GM21723 (cell line): ENCODE measurements at regions not wholly inside any gene's neighbourhood (a gene's known extent, or its start where the extent isn't known, plus 50 kb on each side); places are given as distances from the start of the nearest gene placed in this dataset.
"Not testable (repeated sequence)": the region's sequence is repeated elsewhere in the genome, so short reads cannot be mapped to it uniquely, and the experiment has no call there.

Experiments
- ATAC-seq: cut with Tn5 transposase; IDR thresholded peaks from one replicate; pipeline ENCODE4 v1.9.1; 2021; ENCODE audit warnings: mild to moderate bottlenecking, moderate library complexity; ENCODE audit not compliant: unreplicated experiment

- ATAC-seq: no peak
Observed at GRCh38 chr6:40705354-40705753, 118.2 kb upstream of the LRFN2 start.

DNA sequence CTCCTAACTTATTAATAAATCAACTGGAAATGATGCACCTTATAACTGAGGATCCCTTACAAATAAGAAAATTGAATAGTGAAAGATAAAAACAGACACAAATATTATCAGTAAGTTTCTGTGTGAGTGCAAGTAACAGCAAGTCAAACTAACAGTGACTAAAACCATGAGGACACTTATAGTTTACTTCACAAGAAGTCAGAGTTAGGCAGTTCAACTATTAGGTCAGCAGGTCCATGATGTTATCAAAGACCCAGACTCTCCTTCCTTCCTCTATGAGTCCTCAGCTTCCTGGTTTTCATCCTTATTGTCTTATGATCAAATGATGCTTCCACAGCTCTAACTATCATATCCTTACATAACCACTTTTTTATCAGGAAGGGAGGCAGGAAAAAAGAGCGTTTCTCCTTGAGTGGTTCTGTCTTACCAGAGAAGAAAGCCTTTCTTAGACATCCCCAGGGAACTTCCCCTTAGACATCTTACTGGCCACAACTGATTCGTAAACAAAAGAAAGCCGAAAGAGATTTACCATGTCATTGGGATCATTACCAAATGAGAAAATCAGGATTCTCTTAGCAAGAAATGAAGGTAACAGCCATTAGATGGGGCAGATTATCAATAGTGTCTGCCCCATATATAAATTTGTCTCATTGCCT, 114.3 kb upstream of the LRFN2 start:
- no peak for ATAC-seq

DNA sequence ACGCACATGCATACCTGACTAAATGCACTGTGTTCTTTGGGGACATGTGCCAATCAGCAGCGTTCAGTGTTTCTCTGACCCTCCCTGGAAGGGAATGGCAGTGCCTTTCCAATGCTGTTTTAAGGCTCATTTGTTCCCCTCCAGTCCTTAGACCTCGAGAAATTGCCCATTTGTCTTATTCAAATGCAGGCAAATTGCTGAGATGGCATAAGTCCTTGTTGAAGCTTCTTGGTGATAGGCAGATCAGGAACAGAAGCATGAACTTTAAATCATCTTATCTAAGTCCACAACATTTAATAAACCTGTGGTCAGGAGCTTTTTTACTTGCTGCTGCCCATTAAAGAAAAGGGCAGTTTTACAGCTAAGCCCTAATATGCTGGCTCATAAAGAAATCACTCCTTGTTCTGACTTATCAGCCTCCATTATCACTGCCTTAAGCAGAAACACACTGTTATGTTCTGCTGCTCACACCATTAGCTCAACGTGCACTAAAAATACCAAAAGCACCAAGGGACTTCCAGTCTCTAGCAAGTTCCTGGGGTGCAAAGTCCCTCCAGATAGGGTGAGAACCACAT, 112.9 kb upstream of the LRFN2 start:
- no peak for ATAC-seq

GRCh38 chr6:40695750-40696415, 108.7 kb upstream of the LRFN2 start:
- no peak for ATAC-seq

DNA sequence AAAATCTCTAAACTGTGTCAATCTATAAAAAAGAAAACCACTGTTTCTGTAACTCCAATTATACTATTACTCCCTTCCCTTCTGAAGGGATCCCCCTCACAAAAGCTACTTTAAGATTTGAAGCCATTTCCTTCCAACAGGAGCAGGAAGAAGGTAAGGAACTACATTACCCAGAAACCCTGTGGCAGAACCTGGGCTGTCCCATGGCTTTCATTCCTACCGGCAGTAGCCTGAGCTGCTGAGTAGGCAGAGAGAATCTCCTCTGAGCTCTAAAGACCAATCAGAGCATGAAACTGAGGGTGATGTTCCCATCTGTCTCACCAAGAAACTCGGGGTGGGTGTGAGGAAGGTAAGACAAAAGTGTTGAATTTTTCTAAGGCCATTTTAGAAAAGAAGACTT, 108.0 kb upstream of the LRFN2 start:
- no peak for ATAC-seq

DNA sequence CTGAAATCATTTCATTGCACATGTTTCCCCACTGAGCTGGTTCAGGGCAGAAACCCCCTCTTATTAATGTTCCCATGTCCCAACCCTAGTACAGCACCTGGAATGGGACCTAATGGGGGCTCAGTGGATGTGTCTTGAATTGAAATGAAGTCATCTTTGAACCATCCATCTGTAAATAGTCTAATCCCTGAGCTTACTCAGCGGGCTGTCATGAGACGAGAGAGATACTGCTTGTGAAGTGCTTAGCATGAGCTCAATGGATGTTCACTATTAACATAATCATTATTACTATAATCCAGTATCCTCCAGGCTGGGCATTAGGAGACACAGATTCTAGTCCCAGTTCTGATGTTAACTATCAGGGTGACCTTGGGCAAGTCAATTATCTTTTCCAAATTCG, 106.6 kb upstream of the LRFN2 start:
- ATAC-seq: no peak

- ATAC-seq: no peak
Observed at GRCh38 chr6:40692337-40692736, 105.2 kb upstream of the LRFN2 start.

GRCh38 chr6:40689185-40689584, 102.0 kb upstream of the LRFN2 start:
- no peak for ATAC-seq

DNA sequence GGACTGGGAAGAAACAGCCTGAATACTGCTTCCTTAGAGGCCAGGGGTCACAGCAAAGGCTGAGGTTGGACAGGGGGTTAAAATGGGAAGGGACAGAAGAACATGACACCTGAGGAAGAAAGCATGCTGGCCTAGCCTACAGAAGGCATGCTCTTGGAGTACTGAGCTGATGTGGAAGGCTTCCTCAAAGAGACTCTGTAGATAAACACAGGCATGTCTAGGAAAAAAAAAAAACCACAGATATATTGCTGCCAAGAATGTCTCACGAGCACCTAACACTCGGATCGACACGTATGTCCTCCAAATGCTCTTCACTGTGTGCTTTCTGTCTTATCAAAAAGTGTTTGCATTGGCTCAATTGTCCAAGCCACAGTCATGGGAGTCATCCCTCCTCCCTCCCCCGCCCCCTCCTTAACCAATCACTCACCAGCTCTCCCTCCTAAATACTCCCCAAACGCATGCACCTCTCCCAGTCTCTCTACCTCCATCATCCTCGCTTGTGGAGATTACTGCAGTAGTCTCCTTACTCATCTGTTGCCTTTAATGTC, 101.1 kb upstream of the LRFN2 start:
- no peak for ATAC-seq

DNA sequence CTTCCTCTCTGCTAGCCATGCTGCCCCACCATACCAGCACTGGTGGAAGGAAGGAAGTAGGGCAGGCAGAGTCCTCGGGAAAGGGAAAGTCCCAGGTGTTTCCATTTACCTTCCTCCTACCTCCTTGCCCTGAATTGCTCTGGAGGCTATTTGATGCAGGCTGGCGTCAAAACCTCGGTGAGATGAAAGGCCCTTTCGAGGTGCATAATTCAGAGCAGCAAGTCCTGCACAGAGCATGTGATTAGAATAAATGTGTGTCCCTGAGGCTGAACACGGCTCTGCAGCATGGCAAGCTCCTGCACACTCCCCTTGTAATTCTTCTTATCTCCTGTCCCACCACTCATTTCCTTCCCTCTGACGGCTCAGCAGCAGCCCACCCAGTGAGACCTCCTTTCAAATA, 98.7 kb upstream of the LRFN2 start:
- ATAC-seq: no peak

DNA sequence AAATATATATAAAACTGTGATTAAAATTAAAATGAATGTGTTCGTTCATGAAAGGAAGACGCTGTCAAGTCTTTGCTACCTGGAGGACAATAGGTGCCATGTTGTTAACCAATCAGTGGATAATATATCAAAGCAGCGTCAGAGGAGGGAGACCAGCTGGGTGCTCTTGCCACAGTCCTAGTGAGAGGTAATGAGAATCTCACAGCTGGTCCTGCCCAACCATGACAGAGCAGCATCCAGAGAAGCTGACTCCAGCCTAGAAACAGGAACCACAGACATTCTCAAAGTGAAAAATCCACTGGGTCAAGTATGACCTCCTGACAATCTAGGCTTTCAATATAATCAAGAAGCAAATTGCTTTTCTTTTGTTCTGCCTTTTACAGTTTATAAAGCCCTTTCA, 94.5 kb upstream of the LRFN2 start:
- ATAC-seq: no peak

DNA sequence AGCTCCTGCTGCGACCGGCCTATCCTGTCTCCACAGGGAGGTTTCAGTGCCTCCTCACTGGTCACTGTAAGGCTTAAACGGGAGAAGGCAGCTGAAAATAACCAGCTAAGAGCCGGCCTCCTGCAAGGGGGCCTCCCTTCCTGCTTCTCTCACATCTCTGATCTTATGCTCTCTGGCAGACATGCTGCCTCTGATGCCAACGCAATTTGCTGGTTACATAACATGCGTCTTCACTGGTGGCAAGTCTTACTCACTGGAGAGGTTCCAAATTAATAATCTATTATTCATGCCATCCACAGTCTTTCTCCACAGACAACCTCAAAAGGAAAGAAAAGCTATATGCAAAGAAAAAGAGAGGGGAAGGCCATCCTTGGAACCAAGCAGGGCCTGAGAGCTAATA, 91.8 kb upstream of the LRFN2 start:
- ATAC-seq: no peak

DNA sequence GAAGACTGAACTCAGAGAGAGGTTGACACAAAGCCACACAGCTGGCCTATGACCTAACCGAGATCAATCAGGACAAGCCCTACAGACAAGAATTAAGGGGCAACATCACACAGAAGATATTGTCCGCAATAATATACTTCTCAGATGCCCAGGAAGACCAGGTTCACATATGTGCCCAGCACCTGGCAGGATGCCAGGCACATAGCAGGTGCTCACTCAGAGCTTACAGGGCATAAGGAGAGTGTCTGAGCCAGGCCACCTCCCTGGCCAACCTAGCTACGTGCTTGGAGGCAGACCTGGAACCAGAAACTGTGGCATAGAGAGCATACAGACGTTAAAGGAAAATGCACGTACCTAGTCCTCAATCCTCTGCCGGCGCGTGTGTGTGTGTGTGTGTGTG, 87.0 kb upstream of the LRFN2 start:
- no peak for ATAC-seq

- no peak for ATAC-seq
Observed at GRCh38 chr6:40672087-40672486, 84.9 kb upstream of the LRFN2 start.

GRCh38 chr6:40671694-40672050, 84.5 kb upstream of the LRFN2 start:
- ATAC-seq: no peak

GRCh38 chr6:40671001-40671693, 84.0 kb upstream of the LRFN2 start:
- no peak for ATAC-seq

GRCh38 chr6:40669343-40669742, 82.2 kb upstream of the LRFN2 start:
- no peak for ATAC-seq

DNA sequence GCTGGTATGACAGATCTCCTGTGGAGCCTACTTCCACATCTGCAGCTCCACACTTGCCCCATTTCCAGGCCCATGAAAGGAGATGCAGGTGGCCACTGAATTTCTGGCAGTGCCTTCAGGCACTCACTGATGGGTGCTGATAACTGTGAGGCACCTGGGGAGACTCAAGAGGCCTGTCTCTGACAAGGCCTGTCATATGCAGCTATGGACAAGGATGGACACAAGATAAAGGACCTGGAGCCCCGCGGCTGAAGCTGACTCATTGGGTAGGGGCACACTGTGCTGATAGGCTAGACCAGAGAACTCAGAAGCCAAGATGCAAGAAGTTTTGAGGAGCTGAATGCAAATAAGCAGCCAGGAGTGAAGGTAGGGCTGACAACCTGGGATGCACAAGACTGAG, 81.0 kb upstream of the LRFN2 start:
- ATAC-seq: no peak

- ATAC-seq: no peak
Observed at GRCh38 chr6:40666530-40666929, 79.4 kb upstream of the LRFN2 start.

DNA sequence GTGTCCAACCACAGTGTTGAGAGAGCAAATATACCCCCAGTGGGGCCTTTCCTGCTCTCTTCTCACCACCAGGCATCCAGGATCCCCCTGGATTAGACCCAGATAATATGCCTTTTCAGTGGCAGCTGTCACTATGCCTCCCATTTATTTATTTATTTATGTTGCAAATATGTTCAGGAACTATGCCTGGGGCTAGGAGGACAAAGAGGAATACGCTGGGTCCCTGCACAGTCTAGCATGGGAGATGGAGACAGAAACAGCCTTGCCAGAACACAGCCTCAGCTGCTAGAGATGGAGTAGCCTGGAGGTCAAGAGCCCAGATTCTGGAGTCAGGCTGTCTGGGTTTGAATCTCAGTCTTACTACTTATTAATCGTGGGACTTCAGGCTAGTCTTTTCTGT, 74.6 kb upstream of the LRFN2 start:
- ATAC-seq: no peak

DNA sequence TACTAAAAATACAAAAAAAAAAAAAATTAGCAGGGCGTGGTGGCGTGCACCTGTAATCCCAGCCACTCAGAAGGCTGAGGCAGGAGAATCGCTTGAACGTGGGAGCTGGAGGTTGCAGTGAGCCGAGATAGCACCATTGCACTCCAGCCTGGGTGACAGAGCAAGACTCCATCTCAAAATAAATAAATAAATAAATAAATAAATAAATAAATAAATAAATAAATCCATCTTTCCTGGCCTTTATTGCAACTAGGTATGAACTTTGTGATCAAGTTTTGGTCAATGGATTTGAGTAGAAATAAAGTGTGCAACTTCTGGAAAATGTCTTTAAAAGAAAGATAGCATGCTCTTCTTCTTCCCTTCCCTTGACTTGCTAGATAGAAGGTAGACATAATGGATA, 69.6 kb upstream of the LRFN2 start:
- not testable (repeated sequence) for ATAC-seq

GRCh38 chr6:40654828-40655227, 67.7 kb upstream of the LRFN2 start:
- no peak for ATAC-seq
